Lower lobe of right lung (tissue), 2 donors: ENCODE measurements at regions not wholly inside any gene's neighbourhood (a gene's known extent, or its start where the extent isn't known, plus 50 kb on each side); places are given as distances from the start of the nearest gene placed in this dataset.

Source experiments
- ATAC-seq, 2 donors: fragments of 200-7000 bp; cut with Tn5 transposase; one replicate each; pipeline ENCODE4 v1.9.1; 2020 to 2022; ENCODE audit warnings: mild to moderate bottlenecking in 2 of 2, moderate library complexity in 2 of 2
- DNase-seq: peaks from one replicate; pipeline ENCODE4 v3.0.0-alpha.2; 2020
- H3K27ac ChIP-seq: fragments of 200-600 bp; one replicate; pipeline ENCODE4 v1.8.0; 2022
- H3K27me3 ChIP-seq: fragments of 200-600 bp; one replicate; pipeline ENCODE4 v1.8.0; 2022; ENCODE audit warnings: low read depth
- H3K36me3 ChIP-seq: fragments of 200-600 bp; one replicate; pipeline ENCODE4 v1.8.0; 2022; ENCODE audit warnings: mild to moderate bottlenecking
- H3K4me1 ChIP-seq: fragments of 200-600 bp; one replicate; pipeline ENCODE4 v1.8.0; 2022
- H3K4me3 ChIP-seq: fragments of 200-600 bp; one replicate; pipeline ENCODE4 v1.8.0; 2022; ENCODE audit warnings: mild to moderate bottlenecking
- H3K9me3 ChIP-seq: fragments of 200-600 bp; one replicate; pipeline ENCODE4 v1.8.0; 2022
- intact Hi-C: fragments of 100-400 bp; cut with DNase I; formaldehyde crosslinking; loops from one replicate; pipeline ENCODE4 v1.11.0; 2022
- TF ChIP-seq, protein P1 (sequence below): fragments of 200-600 bp; IDR thresholded peaks from one replicate; pipeline ENCODE4 v1.8.0; 2022; ENCODE audit warnings: antibody characterized with exemption, mild to moderate bottlenecking
- donor health status: DM: no; HTN: yes; CAD: no; lungs with severe emphysema.

DNA sequence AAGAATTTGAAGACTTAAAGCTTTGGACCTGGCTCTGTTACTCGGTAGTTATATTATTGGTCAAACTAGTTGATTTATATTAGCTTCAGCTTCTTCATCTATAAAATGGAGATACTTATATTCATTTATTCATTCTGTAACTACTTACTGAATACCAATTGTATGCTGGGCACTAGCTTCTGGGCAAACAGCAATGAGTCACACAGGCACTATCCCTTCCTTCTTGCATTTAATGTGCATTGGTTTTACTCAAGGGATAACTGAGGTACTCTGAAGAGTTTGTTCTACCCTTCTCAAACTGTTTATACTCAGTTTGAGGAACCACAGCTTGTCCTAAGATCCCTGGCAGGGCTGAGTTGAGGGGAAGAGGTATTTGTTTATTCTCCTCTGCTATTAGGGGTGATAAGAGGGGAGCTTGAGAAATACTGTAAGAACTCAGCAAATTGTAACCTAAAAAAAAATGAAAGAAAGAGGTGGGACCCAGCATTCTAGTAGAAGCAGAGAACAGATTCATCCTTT is 825.4 kb upstream of the AMELY start:
- Histone ChIP-seq H3K27me3 (no peaks in the 10 kb centered on the region), H3K36me3 (no peaks in the 10 kb centered on the region), H3K9me3 (no peaks in the 10 kb centered on the region), H3K4me3 (no peak overlapping the region), H3K4me1 (no peaks in the 10 kb centered on the region), H3K27ac (no peak overlapping the region)
- ATAC-seq: no peak
- DNase-seq: no peak
- TF ChIP-seq, protein P1, sequence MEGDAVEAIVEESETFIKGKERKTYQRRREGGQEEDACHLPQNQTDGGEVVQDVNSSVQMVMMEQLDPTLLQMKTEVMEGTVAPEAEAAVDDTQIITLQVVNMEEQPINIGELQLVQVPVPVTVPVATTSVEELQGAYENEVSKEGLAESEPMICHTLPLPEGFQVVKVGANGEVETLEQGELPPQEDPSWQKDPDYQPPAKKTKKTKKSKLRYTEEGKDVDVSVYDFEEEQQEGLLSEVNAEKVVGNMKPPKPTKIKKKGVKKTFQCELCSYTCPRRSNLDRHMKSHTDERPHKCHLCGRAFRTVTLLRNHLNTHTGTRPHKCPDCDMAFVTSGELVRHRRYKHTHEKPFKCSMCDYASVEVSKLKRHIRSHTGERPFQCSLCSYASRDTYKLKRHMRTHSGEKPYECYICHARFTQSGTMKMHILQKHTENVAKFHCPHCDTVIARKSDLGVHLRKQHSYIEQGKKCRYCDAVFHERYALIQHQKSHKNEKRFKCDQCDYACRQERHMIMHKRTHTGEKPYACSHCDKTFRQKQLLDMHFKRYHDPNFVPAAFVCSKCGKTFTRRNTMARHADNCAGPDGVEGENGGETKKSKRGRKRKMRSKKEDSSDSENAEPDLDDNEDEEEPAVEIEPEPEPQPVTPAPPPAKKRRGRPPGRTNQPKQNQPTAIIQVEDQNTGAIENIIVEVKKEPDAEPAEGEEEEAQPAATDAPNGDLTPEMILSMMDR: no peak
- intact Hi-C loops: no loop called here

DNA sequence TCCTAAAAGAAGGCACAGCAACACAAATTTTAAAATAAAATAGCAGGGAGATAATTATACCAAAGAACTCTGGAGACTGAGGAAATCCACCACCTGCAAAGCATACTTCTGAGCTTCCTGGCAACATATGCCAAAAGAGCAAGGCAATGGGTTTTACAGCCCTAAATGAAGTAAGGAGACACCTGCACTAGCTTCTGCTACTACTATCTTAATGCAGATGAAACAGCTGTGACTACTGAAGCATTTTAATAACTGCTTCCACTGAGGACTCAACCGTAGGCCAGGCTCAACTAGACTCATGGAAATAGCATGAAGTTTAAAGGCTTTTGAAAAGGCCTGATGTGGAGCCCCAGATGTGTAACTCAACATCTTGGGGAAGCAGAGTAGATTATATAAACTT is 820.1 kb upstream of the AMELY start:
- DNase-seq (no peak), ATAC-seq (no peak)
- H3K27ac ChIP-seq: no peak overlapping the region
- no peak overlapping the region for H3K4me3 ChIP-seq
- no peaks in the 10 kb centered on the region for H3K9me3 ChIP-seq
- no peaks in the 10 kb centered on the region for H3K27me3 ChIP-seq
- TF ChIP-seq, protein P1: no peak
- intact Hi-C loops: no loop called here
- H3K4me1 ChIP-seq: no peaks in the 10 kb centered on the region
- no peaks in the 10 kb centered on the region for H3K36me3 ChIP-seq

DNA sequence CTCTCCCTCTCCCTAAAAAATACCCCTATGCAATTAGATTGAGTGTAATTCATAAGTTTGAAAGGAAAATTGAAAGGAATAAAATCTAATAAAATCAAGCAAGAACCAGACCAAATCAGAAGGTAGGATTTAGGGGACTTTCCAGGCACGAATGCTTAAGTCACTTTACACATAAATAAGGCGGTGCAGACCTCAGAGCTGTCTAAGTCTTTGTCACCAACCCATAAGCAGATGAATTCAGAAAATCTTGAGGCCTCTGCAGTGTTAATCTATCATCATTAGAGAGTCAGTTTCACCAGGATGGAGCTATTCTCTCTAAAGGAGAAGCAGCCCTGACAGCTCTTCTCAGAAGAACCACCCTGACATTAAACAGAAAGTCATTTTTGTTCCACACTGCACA is 819.1 kb upstream of the AMELY start:
- Histone ChIP-seq H3K27ac (no peak overlapping the region), H3K4me1 (no peaks in the 10 kb centered on the region), H3K4me3 (no peak overlapping the region), H3K36me3 (no peaks in the 10 kb centered on the region), H3K27me3 (no peaks in the 10 kb centered on the region), H3K9me3 (no peaks in the 10 kb centered on the region)
- no peak for ATAC-seq
- intact Hi-C loops: no loop called here
- TF ChIP-seq, protein P1: no peak
- DNase-seq: no peak

DNA sequence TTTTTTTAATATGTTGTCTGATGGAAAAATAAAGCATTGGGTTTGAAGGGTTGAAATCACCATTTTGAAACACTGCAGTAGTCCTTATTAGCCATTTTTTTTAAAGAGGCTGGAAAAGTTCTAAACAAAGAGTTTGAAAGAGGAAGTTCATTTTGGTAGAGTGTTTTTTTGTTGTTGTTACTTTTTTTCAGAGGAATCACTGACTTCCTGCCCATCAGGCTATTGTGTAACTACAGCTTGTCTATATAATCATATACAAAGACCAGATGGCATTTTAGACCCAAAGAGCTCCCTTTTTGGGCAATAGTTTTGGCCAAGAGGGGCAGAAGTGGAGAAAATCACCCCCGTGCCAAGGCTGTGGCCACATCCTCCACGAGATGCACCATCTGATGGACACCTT is 818.5 kb upstream of the AMELY start:
- TF ChIP-seq, protein P1: no peak
- H3K4me1 ChIP-seq: no peaks in the 10 kb centered on the region
- H3K36me3 ChIP-seq: no peaks in the 10 kb centered on the region
- no peaks in the 10 kb centered on the region for H3K9me3 ChIP-seq
- no peaks in the 10 kb centered on the region for H3K27me3 ChIP-seq
- H3K4me3 ChIP-seq: no peak overlapping the region
- ATAC-seq: no peak
- no peak overlapping the region for H3K27ac ChIP-seq
- intact Hi-C loops: no loop called here
- DNase-seq: no peak

DNA sequence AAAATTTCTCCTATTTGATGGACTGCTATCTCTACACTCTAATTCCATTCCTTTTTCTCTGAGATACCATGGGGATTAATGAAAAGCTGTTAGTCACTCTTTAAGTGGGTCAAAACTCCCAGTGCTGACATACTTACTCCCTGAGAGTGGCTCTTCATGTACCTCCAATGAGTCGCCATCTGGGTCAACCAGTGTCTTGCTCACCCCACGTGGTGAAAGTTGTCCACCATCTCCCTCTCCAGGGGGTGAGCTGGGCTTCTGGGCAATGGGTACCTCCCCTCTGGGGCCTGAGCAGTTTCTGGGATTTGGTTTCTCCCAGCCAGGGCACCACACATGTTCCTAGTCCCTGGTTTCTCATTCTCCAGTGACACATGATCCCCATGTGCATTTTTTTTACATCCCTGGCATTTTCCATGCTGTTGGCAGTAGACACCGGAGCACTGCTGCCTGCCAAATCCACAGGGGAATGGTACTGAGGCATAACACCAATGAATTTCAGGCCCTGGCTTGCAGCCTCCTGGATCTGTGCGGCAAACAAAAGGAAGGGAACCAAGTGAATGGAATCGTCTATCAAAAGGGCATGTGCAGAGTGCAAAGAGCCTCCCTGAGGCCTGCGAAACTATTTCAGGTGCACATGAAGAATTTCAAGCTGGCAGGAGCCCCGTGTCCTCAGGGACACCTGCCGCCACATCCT is 817.9 kb upstream of the AMELY start:
- no peak for DNase-seq
- Histone ChIP-seq H3K36me3 (no peaks in the 10 kb centered on the region), H3K4me1 (no peaks in the 10 kb centered on the region), H3K9me3 (no peaks in the 10 kb centered on the region), H3K4me3 (no peak overlapping the region), H3K27ac (no peak overlapping the region), H3K27me3 (no peaks in the 10 kb centered on the region)
- TF ChIP-seq, protein P1: no peak
- intact Hi-C loops: no loop called here
- no peak for ATAC-seq
